Spleen (tissue), 11 donors: ENCODE measurements at regions not wholly inside any gene's neighbourhood (a gene's known extent, or its start where the extent isn't known, plus 50 kb on each side); places are given as distances from the start of the nearest gene placed in this dataset.

ENCODE experiments used
- DNase-seq: peaks from one replicate; pipeline ENCODE4 v3.0.0-alpha.2; 2020
- H3K27ac ChIP-seq, 8 donors: fragments of 200-600 bp; sonication (generic) in 7 of 8; 1 replicate in 4 of 8; 2 replicates in 4 of 8; pipeline versions ENCODE4 v1.5.0 to v1.8.0; 2016 to 2021; ENCODE audit warnings: inconsistent platforms in 4 of 8, mild to moderate bottlenecking in 4 of 8, moderate library complexity in 1 of 8
- H3K27me3 ChIP-seq, 7 donors: fragments of 200-600 bp; sonication (generic) in 6 of 7; replicated peaks in 1 of 7; 1 replicate in 4 of 7; 2 replicates in 3 of 7; pipeline versions ENCODE4 v1.5.0 to v1.8.0; 2016 to 2021; ENCODE audit warnings: inconsistent platforms in 3 of 7, mild to moderate bottlenecking in 1 of 7
- H3K36me3 ChIP-seq, 6 donors: fragments of 200-600 bp; sonication (generic) in 5 of 6; 1 replicate in 4 of 6; 2 replicates in 2 of 6; pipeline versions ENCODE4 v1.5.0 to v1.8.0; 2016 to 2021; ENCODE audit warnings: inconsistent platforms in 2 of 6
- H3K4me1 ChIP-seq, 6 donors: fragments of 200-600 bp; sonication (generic) in 5 of 6; 1 replicate in 3 of 6; 2 replicates in 3 of 6; pipeline versions ENCODE4 v1.5.0 to v1.8.0; 2016 to 2021; ENCODE audit warnings: inconsistent platforms in 3 of 6
- H3K4me3 ChIP-seq, 8 donors: fragments of 200-600 bp; sonication (generic) in 7 of 8; 1 replicate in 4 of 8; 2 replicates in 4 of 8; pipeline versions ENCODE4 v1.5.0 to v1.8.0; 2016 to 2021; ENCODE audit warnings: inconsistent platforms in 4 of 8, mild to moderate bottlenecking in 4 of 8, moderate library complexity in 2 of 8
- H3K9me3 ChIP-seq, 8 donors: fragments of 200-600 bp; sonication (generic) in 7 of 8; 1 replicate in 4 of 8; 2 replicates in 4 of 8; pipeline versions ENCODE4 v1.5.0 to v1.8.0; 2016 to 2021; ENCODE audit warnings: inconsistent platforms in 4 of 8
- POLR2A ChIP-seq, 3 donors: fragments of 450-650 bp; IDR thresholded peaks; one replicate each; pipeline ENCODE4 v1.5.1; 2017; ENCODE audit warnings: antibody characterized with exemption in 3 of 3, mild to moderate bottlenecking in 1 of 3
- POLR2AphosphoS5 ChIP-seq, 3 donors: sonication (generic); formaldehyde crosslinking; IDR thresholded peaks; one replicate each; pipeline ENCODE4 v1.5.1; 2017; ENCODE audit warnings: antibody characterized with exemption in 3 of 3
- WGBS, 5 donors: extraction: QIAGEN DNeasy Blood & Tissue Kit in 3 of 5; methylation state at CpG; one replicate each; pipeline versions ENCODE4 v1.1.5 to v1.1.7; 2013 to 2018; 5-methylcytosine and 5-hydroxymethylcytosine counted together
- intact Hi-C: fragments of 100-400 bp; cut with DNase I; formaldehyde crosslinking; loops from one replicate; pipeline ENCODE4 v1.15.0; 2023; ENCODE audit warnings: low total_unique reads
- TF ChIP-seq, protein P1 (sequence below), 11 experiments: fragments of 200-600 bp in 7 of 11; fragments of 450-650 bp in 4 of 11; sonication (generic) in 4 of 11; IDR thresholded peaks in 8 of 11; conservative IDR thresholded peaks in 3 of 11; 1 replicate in 7 of 11; 2 replicates in 4 of 11; pipeline versions ENCODE4 v1.4.0 to v1.8.0; 2016 to 2021; ENCODE audit warnings: antibody characterized with exemption in 11 of 11, inconsistent platforms in 4 of 11, mild to moderate bottlenecking in 1 of 11
- donor health status: healthy with polysubstance abuse.
- donor health status: DM: no; HTN: no; CAD: no; lungs with moderate emphysema.
- donor health status: DM: no; HTN: no; CAD: no.
- donor health status: Bipolar disorder and iron deficiency.
- donor health status: healthy.
- donor health status: DM: no; HTN: no; CAD: no.
- donor health status: DM: yes; HTN: yes; CAD: no.

GRCh38 chr4:110371016-110371770 is 104.8 kb upstream of the ENPEP start:
- Histone ChIP-seq H3K36me3 (no peaks in the 10 kb centered on the region), H3K9me3 (no peaks in the 10 kb centered on the region), H3K27me3 (no peaks in the 10 kb centered on the region), H3K4me1 (no peaks in the 10 kb centered on the region), H3K27ac (no peak overlapping the region), H3K4me3 (no peak overlapping the region)
- TF ChIP-seq POLR2A (IDR thresholded peaks at IDR 0.05) (no peak), POLR2AphosphoS5 (IDR thresholded peaks at IDR 0.05) (no peak)
- TF ChIP-seq, protein P1, sequence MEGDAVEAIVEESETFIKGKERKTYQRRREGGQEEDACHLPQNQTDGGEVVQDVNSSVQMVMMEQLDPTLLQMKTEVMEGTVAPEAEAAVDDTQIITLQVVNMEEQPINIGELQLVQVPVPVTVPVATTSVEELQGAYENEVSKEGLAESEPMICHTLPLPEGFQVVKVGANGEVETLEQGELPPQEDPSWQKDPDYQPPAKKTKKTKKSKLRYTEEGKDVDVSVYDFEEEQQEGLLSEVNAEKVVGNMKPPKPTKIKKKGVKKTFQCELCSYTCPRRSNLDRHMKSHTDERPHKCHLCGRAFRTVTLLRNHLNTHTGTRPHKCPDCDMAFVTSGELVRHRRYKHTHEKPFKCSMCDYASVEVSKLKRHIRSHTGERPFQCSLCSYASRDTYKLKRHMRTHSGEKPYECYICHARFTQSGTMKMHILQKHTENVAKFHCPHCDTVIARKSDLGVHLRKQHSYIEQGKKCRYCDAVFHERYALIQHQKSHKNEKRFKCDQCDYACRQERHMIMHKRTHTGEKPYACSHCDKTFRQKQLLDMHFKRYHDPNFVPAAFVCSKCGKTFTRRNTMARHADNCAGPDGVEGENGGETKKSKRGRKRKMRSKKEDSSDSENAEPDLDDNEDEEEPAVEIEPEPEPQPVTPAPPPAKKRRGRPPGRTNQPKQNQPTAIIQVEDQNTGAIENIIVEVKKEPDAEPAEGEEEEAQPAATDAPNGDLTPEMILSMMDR (IDR thresholded peaks at IDR 0.05 in 8 of 11, conservative IDR thresholded peaks at IDR 0.05 in 3 of 11), result no peak
- WGBS, 5 donors, result 66 to 81% (median 77%) methylated on average over 4 of the region's 4 CpGs
- intact Hi-C loops, result no loop called here
- DNase-seq, result no peak

- Histone ChIP-seq H3K9me3 (no peaks in the 10 kb centered on the region), H3K4me3 (no peak overlapping the region), H3K36me3 (no peaks in the 10 kb centered on the region), H3K27me3 (no peaks in the 10 kb centered on the region), H3K27ac (no peak overlapping the region), H3K4me1 (peaks cover 0 to 5% (median 0%) of the 10 kb centered on the region in 6 donors)
- intact Hi-C loops, result no loop called here
- 79 to 93% (median 90%) methylated on average over 3 of the region's 3 CpGs for WGBS, 5 donors
- no peak for DNase-seq
- TF ChIP-seq POLR2AphosphoS5 (IDR thresholded peaks at IDR 0.05), result no peak
- TF ChIP-seq, protein P1 (IDR thresholded peaks at IDR 0.05 in 8 of 11, conservative IDR thresholded peaks at IDR 0.05 in 3 of 11), result no peak
- no peak for TF ChIP-seq POLR2A (IDR thresholded peaks at IDR 0.05)
These were observed 107.5 kb upstream of the ENPEP start for GRCh38 chr4:110368409-110368808.

DNA sequence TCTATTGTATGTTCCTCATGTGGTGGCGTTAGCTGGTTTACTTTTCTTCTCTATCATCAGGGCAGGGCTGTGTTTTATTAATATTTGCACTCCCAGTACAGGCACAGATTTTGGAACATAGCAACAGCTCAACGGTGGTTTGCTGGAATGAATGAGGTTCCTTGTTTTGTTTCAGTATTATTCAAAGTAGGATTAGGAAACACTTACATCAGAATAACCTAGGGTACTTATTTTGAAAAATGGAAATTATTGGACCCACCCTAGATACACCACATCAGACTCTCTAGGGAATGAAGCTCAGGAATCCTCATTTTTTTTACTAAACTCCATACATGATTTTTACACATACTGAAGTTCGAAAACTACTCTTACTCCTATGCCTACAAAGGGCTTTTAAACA is 108.8 kb upstream of the ENPEP start:
- H3K27me3 ChIP-seq, result no peaks in the 10 kb centered on the region
- H3K4me1 ChIP-seq, result peaks cover 0 to 5% (median 0%) of the 10 kb centered on the region in 6 donors
- no peak overlapping the region for H3K27ac ChIP-seq
- no peaks in the 10 kb centered on the region for H3K9me3 ChIP-seq
- TF ChIP-seq, protein P1 (IDR thresholded peaks at IDR 0.05 in 8 of 11, conservative IDR thresholded peaks at IDR 0.05 in 3 of 11), result no peak
- no peak for TF ChIP-seq POLR2A (IDR thresholded peaks at IDR 0.05)
- TF ChIP-seq POLR2AphosphoS5 (IDR thresholded peaks at IDR 0.05), result no peak
- no peaks in the 10 kb centered on the region for H3K36me3 ChIP-seq
- DNase-seq, result no peak
- WGBS, 5 donors, result 79 to 91% (median 82%) methylated on average over 3 of the region's 3 CpGs
- H3K4me3 ChIP-seq, result no peak overlapping the region
- intact Hi-C loops, result no loop called here

- H3K4me3 ChIP-seq, result no peak overlapping the region
- no peak for DNase-seq
- H3K9me3 ChIP-seq, result no peaks in the 10 kb centered on the region
- TF ChIP-seq POLR2A (IDR thresholded peaks at IDR 0.05) (no peak), POLR2AphosphoS5 (IDR thresholded peaks at IDR 0.05) (no peak)
- TF ChIP-seq, protein P1 (IDR thresholded peaks at IDR 0.05 in 8 of 11, conservative IDR thresholded peaks at IDR 0.05 in 3 of 11), result no peak
- H3K4me1 ChIP-seq, result peaks cover 0 to 5% (median 0%) of the 10 kb centered on the region in 6 donors
- no peaks in the 10 kb centered on the region for H3K36me3 ChIP-seq
- intact Hi-C loops, result no loop called here
- 36 to 70% (median 64%) methylated on average over 1 of the region's 1 CpG for WGBS, 5 donors
- H3K27me3 ChIP-seq, result no peaks in the 10 kb centered on the region
- peak overlapping the region in 7 of 8 donors; percentile 3 to 54 (median 35) for H3K27ac ChIP-seq
These were observed 110.2 kb upstream of the ENPEP start for GRCh38 chr4:110365761-110366160.
